ENCODE measurements at regions not wholly inside any gene's neighbourhood (a gene's known extent, or its start where the extent isn't known, plus 50 kb on each side); places are given as distances from the start of the nearest gene placed in this dataset.

GRCh38 chr4:122508083-122508482 lies 51.6 kb upstream of the IL2 start:
- TF ChIP-seq EZH2phosphoT487 (IDR thresholded peaks at IDR 0.05; ENCODE audit: insufficient read depth, low read depth) (no peak), EZH2 (IDR thresholded peaks at IDR 0.05; ENCODE audit: insufficient read depth, poor library complexity, severe bottlenecking) (no peak)
